Gastrocnemius medialis (tissue), 4 donors: ENCODE measurements at regions not wholly inside any gene's neighbourhood (a gene's known extent, or its start where the extent isn't known, plus 50 kb on each side); places are given as distances from the start of the nearest gene placed in this dataset.

Source experiments
- ATAC-seq, 2 donors: fragments of 150-250 bp; one replicate each; pipeline ENCODE4 v1.9.1; 2016
- DNase-seq, 2 donors: peaks; one replicate each; pipeline ENCODE4 v3.0.0-alpha.2; 2019
- H3K27ac ChIP-seq, 4 donors: fragments of 200-600 bp; sonication (generic); 1 replicate in 1 of 4; 2 replicates in 3 of 4; pipeline ENCODE4 v1.5.1; 2016 to 2018; ENCODE audit warnings: mild to moderate bottlenecking in 2 of 4, moderate library complexity in 1 of 4
- H3K27me3 ChIP-seq, 3 donors: fragments of 200-600 bp; sonication (generic) in 2 of 3; 1 replicate in 1 of 3; 2 replicates in 2 of 3; pipeline versions ENCODE4 v1.5.1 to v1.6.0; 2016 to 2019; ENCODE audit warnings: mild to moderate bottlenecking in 1 of 3, moderate library complexity in 1 of 3
- H3K36me3 ChIP-seq, 2 donors: fragments of 200-600 bp; sonication (generic) in 1 of 2; one replicate each; pipeline ENCODE4 v1.5.1; 2017 to 2018
- H3K4me1 ChIP-seq, 2 donors: fragments of 200-600 bp; sonication (generic) in 1 of 2; one replicate each; pipeline ENCODE4 v1.5.1; 2016 to 2017; ENCODE audit warnings: mild to moderate bottlenecking in 2 of 2
- H3K4me3 ChIP-seq, 4 donors: fragments of 200-600 bp; sonication (generic) in 3 of 4; 1 replicate in 1 of 4; 2 replicates in 3 of 4; pipeline ENCODE4 v1.5.1; 2016 to 2019; ENCODE audit warnings: mild to moderate bottlenecking in 2 of 4
- H3K9me3 ChIP-seq, 3 donors: fragments of 200-600 bp; sonication (generic) in 2 of 3; 1 replicate in 1 of 3; 2 replicates in 2 of 3; pipeline ENCODE4 v1.5.1; 2016 to 2019
- CTCF ChIP-seq, 5 experiments: fragments of 450-650 bp in 3 of 5; fragments of 200-600 bp in 2 of 5; sonication (generic) in 2 of 5; IDR thresholded peaks in 4 of 5; conservative IDR thresholded peaks in 1 of 5; 1 replicate in 4 of 5; 2 replicates in 1 of 5; pipeline ENCODE4 v1.5.1; 2016 to 2019; ENCODE audit warnings: antibody characterized with exemption in 5 of 5, mild to moderate bottlenecking in 3 of 5, moderate library complexity in 3 of 5
- POLR2A ChIP-seq, 2 donors: fragments of 450-650 bp; IDR thresholded peaks; one replicate each; pipeline ENCODE4 v1.6.1; 2017; ENCODE audit warnings: antibody characterized with exemption in 2 of 2, mild to moderate bottlenecking in 2 of 2, moderate library complexity in 2 of 2
- in situ Hi-C, 4 donors: fragments of 200-750 bp; cut with MboI; loops; one replicate each; pipeline versions ENCODE4 v1.15.0 to v1.8.0; 2017; ENCODE audit warnings: low sequenced_read_pairs in 4 of 4
- intact Hi-C: fragments of 100-400 bp; cut with DNase I; formaldehyde crosslinking; loops from one replicate; pipeline ENCODE4 v1.15.1; 2023; ENCODE audit warnings: low total_unique reads

- no peak for TF ChIP-seq POLR2A (IDR thresholded peaks at IDR 0.05)
- no peak for ATAC-seq
- intact Hi-C loops = no loop called here
Observed at GRCh38 chr1:209215826-209216225, 367.7 kb upstream of the CAMK1G start.

DNA sequence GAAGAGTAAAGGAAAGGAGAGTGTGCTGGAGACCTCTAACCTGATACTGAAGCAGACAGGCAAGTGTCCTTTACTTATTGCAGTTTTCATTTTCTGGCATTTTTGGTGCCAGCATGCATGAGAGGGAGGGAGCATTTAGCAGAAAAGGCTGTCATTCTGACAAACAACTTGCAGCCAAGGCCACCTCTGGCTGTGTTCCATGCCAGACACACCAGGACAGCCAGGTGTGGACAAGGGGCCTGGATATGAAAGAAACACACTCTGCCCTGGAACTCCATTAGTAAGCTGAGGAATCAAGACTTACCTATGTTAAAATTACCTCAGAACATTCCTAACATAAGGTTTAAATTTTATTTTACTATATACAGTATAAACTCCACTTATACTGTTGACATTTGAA lies 365.4 kb upstream of the CAMK1G start:
- no peak overlapping the region for H3K27ac ChIP-seq
- TF ChIP-seq POLR2A (IDR thresholded peaks at IDR 0.05) (no peak), CTCF (IDR thresholded peaks at IDR 0.05 in 4 of 5, conservative IDR thresholded peaks at IDR 0.05 in 1 of 5) (no peak)
- intact Hi-C loops = no loop called here

More at GRCh38 chr1:209215826-209216225, 367.7 kb upstream of the CAMK1G start:
- Histone ChIP-seq H3K27me3 (peaks cover 0 to 4% (median 2%) of the 10 kb centered on the region in 3 donors), H3K27ac (no peak overlapping the region), H3K4me1 (no peaks in the 10 kb centered on the region), H3K4me3 (no peak overlapping the region), H3K36me3 (no peaks in the 10 kb centered on the region), H3K9me3 (no peaks in the 10 kb centered on the region)
- in situ Hi-C loops = no loop called here
- DNase-seq = no peak

DNA sequence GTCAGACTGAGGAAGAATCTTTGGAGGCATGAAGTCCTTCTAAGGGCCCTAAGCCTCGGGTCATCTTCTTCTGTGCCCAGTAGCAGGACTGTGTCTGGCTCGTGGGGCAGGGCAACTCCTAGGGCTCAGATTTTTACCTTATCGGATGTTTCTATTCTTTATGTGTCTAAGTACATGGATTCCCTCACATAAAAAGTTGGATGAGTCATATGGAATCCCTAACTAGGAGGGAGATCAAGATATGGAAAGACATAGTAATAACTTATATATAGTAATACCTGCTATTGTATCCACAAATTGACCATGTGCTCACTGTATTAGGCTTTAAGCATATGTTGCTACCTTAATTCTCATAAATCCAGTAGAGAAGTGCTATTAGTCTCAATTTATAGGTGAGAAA lies 364.5 kb upstream of the CAMK1G start:
- intact Hi-C loops = no loop called here
- no peak overlapping the region for H3K4me3 ChIP-seq
- peaks cover 0 to under 1% (median 0%) of the 10 kb centered on the region in 3 donors for H3K27me3 ChIP-seq
- in situ Hi-C loops = no loop called here
- no peak overlapping the region for H3K27ac ChIP-seq
- H3K9me3 ChIP-seq = no peaks in the 10 kb centered on the region
- no peaks in the 10 kb centered on the region for H3K4me1 ChIP-seq
- H3K36me3 ChIP-seq = no peaks in the 10 kb centered on the region
- no peak for TF ChIP-seq CTCF (IDR thresholded peaks at IDR 0.05 in 4 of 5, conservative IDR thresholded peaks at IDR 0.05 in 1 of 5)
- DNase-seq (no peak), ATAC-seq (no peak)

More for the DNA sequence above, 365.4 kb upstream of the CAMK1G start:
- Histone ChIP-seq H3K9me3 (no peaks in the 10 kb centered on the region), H3K4me1 (no peaks in the 10 kb centered on the region), H3K36me3 (no peaks in the 10 kb centered on the region), H3K27me3 (peaks cover 0 to 4% (median 2%) of the 10 kb centered on the region in 3 donors), H3K4me3 (no peak overlapping the region)
- in situ Hi-C loops = no loop called here
- no peak for ATAC-seq
- no peak for DNase-seq

DNA sequence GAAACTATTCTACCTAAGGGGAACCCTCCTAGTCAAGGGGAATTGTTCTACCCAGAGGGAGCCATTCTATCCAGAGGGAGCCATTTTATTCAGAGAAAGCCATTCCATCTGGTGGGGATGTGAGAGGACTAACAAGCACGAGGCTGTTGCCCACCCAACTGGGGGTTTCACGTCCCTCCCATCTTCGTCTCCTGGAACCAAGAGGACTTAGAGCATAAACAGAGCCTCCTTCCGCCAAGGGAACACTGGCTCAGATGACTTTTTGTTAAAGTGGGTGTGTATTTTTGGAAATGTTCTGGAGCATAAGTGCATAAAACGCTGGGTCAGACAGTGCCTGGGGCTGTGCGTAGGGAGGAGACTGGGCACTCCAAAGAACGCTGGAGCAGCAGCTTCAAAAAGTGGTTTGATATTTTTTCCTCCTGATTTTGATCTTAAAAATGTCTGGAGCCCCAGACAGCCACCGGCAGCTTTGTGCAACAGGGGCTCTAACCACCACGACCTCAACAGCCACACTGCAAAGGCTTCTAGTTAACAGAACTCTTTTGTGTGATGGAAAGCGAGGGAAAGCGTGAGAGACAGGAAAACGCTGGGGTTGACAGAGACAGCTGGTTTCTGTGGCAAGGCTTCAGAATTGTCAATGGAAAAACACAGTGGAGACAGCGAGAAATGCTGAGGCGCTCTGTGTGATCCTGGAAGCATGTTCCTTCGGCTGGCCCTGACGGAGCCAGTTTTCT lies 363.6 kb upstream of the CAMK1G start:
- TF ChIP-seq CTCF (IDR thresholded peaks at IDR 0.05 in 4 of 5, conservative IDR thresholded peaks at IDR 0.05 in 1 of 5) (no peak), POLR2A (IDR thresholded peaks at IDR 0.05) (no peak)
- no peak for ATAC-seq
- intact Hi-C loops = no loop called here

DNA sequence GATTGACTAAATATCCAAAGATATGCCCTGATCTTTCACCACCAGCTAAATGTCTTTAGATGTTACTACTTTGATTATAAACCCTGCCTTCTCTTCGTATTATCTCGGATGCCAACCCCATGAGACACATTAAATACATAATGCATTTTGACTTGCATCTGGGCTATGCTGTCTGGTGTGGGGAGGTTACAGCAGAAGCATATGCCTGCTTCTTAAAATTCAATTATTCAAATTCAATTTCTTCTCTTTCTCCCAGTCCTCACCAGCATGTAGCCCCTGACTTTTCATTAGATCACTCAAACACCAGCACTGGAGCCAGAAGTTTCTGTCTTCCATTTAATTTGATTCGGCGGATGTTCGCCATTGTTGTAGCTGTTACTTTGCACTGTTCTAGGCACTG lies 360.7 kb upstream of the CAMK1G start:
- in situ Hi-C loops = no loop called here
- no peaks in the 10 kb centered on the region for H3K36me3 ChIP-seq
- DNase-seq = no peak

More for the DNA sequence above, 363.6 kb upstream of the CAMK1G start:
- no peak overlapping the region for H3K4me3 ChIP-seq
- no peaks in the 10 kb centered on the region for H3K27me3 ChIP-seq
- H3K36me3 ChIP-seq = no peaks in the 10 kb centered on the region
- no peak overlapping the region for H3K27ac ChIP-seq
- H3K9me3 ChIP-seq = no peaks in the 10 kb centered on the region
- DNase-seq = no peak
- in situ Hi-C loops = no loop called here
- no peaks in the 10 kb centered on the region for H3K4me1 ChIP-seq

More for the DNA sequence above, 360.7 kb upstream of the CAMK1G start:
- no peak for TF ChIP-seq CTCF (IDR thresholded peaks at IDR 0.05 in 4 of 5, conservative IDR thresholded peaks at IDR 0.05 in 1 of 5)
- H3K27me3 ChIP-seq = no peaks in the 10 kb centered on the region
- no peak for ATAC-seq
- H3K27ac ChIP-seq = no peak overlapping the region
- intact Hi-C loops = no loop called here
- no peak overlapping the region for H3K4me3 ChIP-seq
- no peaks in the 10 kb centered on the region for H3K4me1 ChIP-seq
- no peaks in the 10 kb centered on the region for H3K9me3 ChIP-seq
